DND-41 (cell line): ENCODE measurements at regions not wholly inside any gene's neighbourhood (a gene's known extent, or its start where the extent isn't known, plus 50 kb on each side); places are given as distances from the start of the nearest gene placed in this dataset.

Experiments
- EZH2 ChIP-seq: IDR thresholded peaks from 3 replicates; pipeline ENCODE4 v1.6.1; 2012; ENCODE audit warnings: borderline replicate concordance, low read depth, mild to moderate bottlenecking, moderate library complexity, low read length, inconsistent platforms; ENCODE audit not compliant: severe bottlenecking
- TF ChIP-seq, protein P1 (sequence below): IDR thresholded peaks from 2 replicates; pipeline ENCODE4 v1.5.1; 2012; ENCODE audit warnings: borderline replicate concordance, low read length, moderate library complexity, mild to moderate bottlenecking; ENCODE audit not compliant: poor library complexity, severe bottlenecking; ENCODE audit errors: extremely low read depth

DNA sequence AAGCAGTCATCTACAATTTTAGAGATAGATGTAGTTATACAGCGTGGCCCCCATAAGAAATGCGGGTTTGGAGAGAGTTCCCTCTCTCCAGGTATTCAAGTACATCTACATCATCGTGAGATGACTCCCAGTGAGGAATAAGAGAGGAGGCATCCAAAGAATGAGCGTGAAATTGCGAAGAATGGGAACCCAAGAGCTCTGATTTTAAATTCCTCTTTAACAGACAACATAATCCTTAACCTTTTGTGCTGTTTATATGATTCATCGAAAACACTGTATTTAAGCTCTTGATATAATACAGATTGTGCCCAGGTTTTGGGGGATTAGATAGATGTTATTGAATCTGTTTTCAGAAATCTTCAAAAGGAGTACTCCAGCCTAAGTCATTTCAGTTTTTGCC, 161.5 kb downstream of the COG6 start:
- TF ChIP-seq, protein P1, sequence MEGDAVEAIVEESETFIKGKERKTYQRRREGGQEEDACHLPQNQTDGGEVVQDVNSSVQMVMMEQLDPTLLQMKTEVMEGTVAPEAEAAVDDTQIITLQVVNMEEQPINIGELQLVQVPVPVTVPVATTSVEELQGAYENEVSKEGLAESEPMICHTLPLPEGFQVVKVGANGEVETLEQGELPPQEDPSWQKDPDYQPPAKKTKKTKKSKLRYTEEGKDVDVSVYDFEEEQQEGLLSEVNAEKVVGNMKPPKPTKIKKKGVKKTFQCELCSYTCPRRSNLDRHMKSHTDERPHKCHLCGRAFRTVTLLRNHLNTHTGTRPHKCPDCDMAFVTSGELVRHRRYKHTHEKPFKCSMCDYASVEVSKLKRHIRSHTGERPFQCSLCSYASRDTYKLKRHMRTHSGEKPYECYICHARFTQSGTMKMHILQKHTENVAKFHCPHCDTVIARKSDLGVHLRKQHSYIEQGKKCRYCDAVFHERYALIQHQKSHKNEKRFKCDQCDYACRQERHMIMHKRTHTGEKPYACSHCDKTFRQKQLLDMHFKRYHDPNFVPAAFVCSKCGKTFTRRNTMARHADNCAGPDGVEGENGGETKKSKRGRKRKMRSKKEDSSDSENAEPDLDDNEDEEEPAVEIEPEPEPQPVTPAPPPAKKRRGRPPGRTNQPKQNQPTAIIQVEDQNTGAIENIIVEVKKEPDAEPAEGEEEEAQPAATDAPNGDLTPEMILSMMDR = no peak
- TF ChIP-seq EZH2 = no peak
